IMR-90 (cell line): ENCODE measurements at regions not wholly inside any gene's neighbourhood (a gene's known extent, or its start where the extent isn't known, plus 50 kb on each side); places are given as distances from the start of the nearest gene placed in this dataset.

Experiments
- ATAC-seq: fragments of 200-7000 bp; cut with Tn5 transposase; 2 replicates; pipeline ENCODE4 v1.9.1; 2020; ENCODE audit warnings: low read depth, mild to moderate bottlenecking, moderate library complexity
- BruUV-seq: library from RNA; stranded (reverse); fragments of 400-500 nt; replicated peaks from 2 replicates; lab custom pipeline; 2021; lab: Mats Ljungman, UMichigan
- CTCF ChIA-PET: fragments of 300-600 bp; formaldehyde crosslinking; extraction: SDS; loops from one replicate; lab custom pipeline; 2021; ENCODE audit warnings: antibody characterized with exemption; lab: Yijun Ruan, JAX
- POLR2A ChIA-PET: fragments of 300-600 bp; sonication (Branson Sonifier 250); formaldehyde crosslinking; loops from one replicate; lab custom pipeline; 2022; ENCODE audit warnings: antibody characterized with exemption; ENCODE audit not compliant: unreplicated experiment; lab: Charles Lee
- DNase-seq: peaks from one replicate; pipeline ENCODE4 v3.0.0; 2013
- H2AFZ ChIP-seq: replicated peaks from 2 replicates; pipeline ENCODE3; 2013; ENCODE audit warnings: low read length, mild to moderate bottlenecking; ENCODE audit not compliant: poor library complexity
- H2AK5ac ChIP-seq: 2 replicates; pipeline ENCODE4 v1.6.1; 2013; ENCODE audit warnings: low read depth, low read length, inconsistent platforms
- H2AK9ac ChIP-seq: replicated peaks from 2 replicates; pipeline ENCODE3; 2013; ENCODE audit warnings: mild to moderate bottlenecking, low read depth, low read length, moderate library complexity; ENCODE audit not compliant: poor library complexity
- H2BK120ac ChIP-seq: 2 replicates; pipeline ENCODE4 v1.6.1; 2013; ENCODE audit warnings: low read depth, low read length, inconsistent platforms
- H2BK15ac ChIP-seq: 3 replicates; pipeline ENCODE4 v1.6.1; 2013; ENCODE audit warnings: low read depth, low read length, inconsistent platforms
- H2BK20ac ChIP-seq: 2 replicates; pipeline ENCODE4 v1.6.1; 2013; ENCODE audit warnings: low read depth, mild to moderate bottlenecking, inconsistent platforms, low read length, moderate library complexity
- H2BK5ac ChIP-seq: 2 replicates; pipeline ENCODE4 v1.6.1; 2013; ENCODE audit warnings: mild to moderate bottlenecking, low read depth, low read length, inconsistent platforms; ENCODE audit not compliant: poor library complexity, severe bottlenecking
- H3K14ac ChIP-seq: replicated peaks from 2 replicates; pipeline ENCODE4 v1.6.1; 2013; ENCODE audit warnings: low read depth, low read length, inconsistent platforms
- H3K18ac ChIP-seq: 2 replicates; pipeline ENCODE4 v1.6.1; 2013; ENCODE audit warnings: low read depth, low read length, control low read depth
- H3K23ac ChIP-seq: 2 replicates; pipeline ENCODE4 v1.6.1; 2013; ENCODE audit warnings: low read depth, low read length, inconsistent platforms
- H3K27ac ChIP-seq: 2 replicates; pipeline ENCODE4 v1.5.1; 2013; ENCODE audit warnings: mild to moderate bottlenecking, control low read depth, low read length; ENCODE audit not compliant: insufficient read depth
- H3K27me3 ChIP-seq: 2 replicates; pipeline ENCODE4 v1.6.1; 2013; ENCODE audit warnings: low read length; ENCODE audit not compliant: control insufficient read depth, insufficient read depth
- H3K36me3 ChIP-seq: 2 replicates; pipeline ENCODE4 v1.6.1; 2013; ENCODE audit warnings: low read length, mixed read lengths; ENCODE audit not compliant: control insufficient read depth, insufficient read depth
- H3K4ac ChIP-seq: 2 replicates; pipeline ENCODE4 v1.6.1; 2013; ENCODE audit warnings: low read depth, low read length, inconsistent platforms
- H3K4me1 ChIP-seq: 2 replicates; pipeline ENCODE4 v1.6.1; 2013; ENCODE audit warnings: low read length, mixed read lengths; ENCODE audit not compliant: control insufficient read depth, insufficient read depth
- H3K4me2 ChIP-seq: 2 replicates; pipeline ENCODE4 v1.6.1; 2013; ENCODE audit warnings: low read depth, mild to moderate bottlenecking, control low read depth, low read length, moderate library complexity
- H3K4me3 ChIP-seq: 2 replicates; pipeline ENCODE4 v1.5.1; 2013; ENCODE audit warnings: low read depth, mild to moderate bottlenecking, control low read depth, low read length, moderate library complexity; ENCODE audit not compliant: insufficient read depth
- H3K56ac ChIP-seq: 2 replicates; pipeline ENCODE4 v1.6.1; 2013; ENCODE audit warnings: low read length, inconsistent platforms; ENCODE audit not compliant: insufficient read depth; ENCODE audit errors: extremely low read depth
- H3K79me1 ChIP-seq, 2 experiments: 2 replicates each; pipeline ENCODE4 v1.6.1; 2013; ENCODE audit warnings: low read length in 2 of 2, inconsistent platforms in 1 of 2, low read depth in 1 of 2
- H3K9ac ChIP-seq: 2 replicates; pipeline ENCODE4 v1.6.1; 2013; ENCODE audit warnings: low read depth, low read length, control low read depth
- H3K9me1 ChIP-seq: 2 replicates; pipeline ENCODE4 v1.6.1; 2013; ENCODE audit warnings: low read length, inconsistent platforms; ENCODE audit not compliant: insufficient read depth
- H3K9me3 ChIP-seq: 2 replicates; pipeline ENCODE4 v1.6.1; 2013; ENCODE audit warnings: low read length; ENCODE audit not compliant: control insufficient read depth, insufficient read depth
- H4K20me1 ChIP-seq: 2 replicates; pipeline ENCODE4 v1.6.1; 2013; ENCODE audit warnings: low read length, inconsistent platforms; ENCODE audit not compliant: insufficient read depth
- H4K5ac ChIP-seq: 2 replicates; pipeline ENCODE4 v1.6.1; 2013; ENCODE audit warnings: mild to moderate bottlenecking, low read depth, low read length, control low read depth
- H4K8ac ChIP-seq, 2 experiments: 2 replicates each; pipeline ENCODE4 v1.6.1; 2013; ENCODE audit warnings: low read depth in 2 of 2, low read length in 2 of 2, control low read depth in 1 of 2, inconsistent platforms in 1 of 2
- H4K91ac ChIP-seq: 2 replicates; pipeline ENCODE4 v1.6.1; 2013; ENCODE audit warnings: low read depth, low read length, inconsistent platforms; ENCODE audit not compliant: insufficient read depth
- BHLHE40 ChIP-seq: fragments of 150-350 bp; IDR thresholded peaks from 2 replicates; pipeline ENCODE4 v1.6.1; 2016; ENCODE audit warnings: mild to moderate bottlenecking, low read depth, low read length
- CEBPB ChIP-seq: IDR thresholded peaks from 2 replicates; pipeline ENCODE4 v1.6.1; 2012; ENCODE audit warnings: low read depth, low read length, improper control_type of control experiment
- CHD1 ChIP-seq: IDR thresholded peaks from 2 replicates; pipeline ENCODE4 v1.6.1; 2012; ENCODE audit warnings: low read depth, low read length, improper control_type of control experiment
- CTCF ChIP-seq: conservative IDR thresholded peaks from 2 replicates; pipeline ENCODE4 v1.5.1; 2012; ENCODE audit warnings: mild to moderate bottlenecking, low read depth, low read length, improper control_type of control experiment
- ELK1 ChIP-seq: fragments of 150-350 bp; IDR thresholded peaks from 2 replicates; pipeline ENCODE4 v1.6.1; 2016; ENCODE audit warnings: low read depth, mild to moderate bottlenecking, low read length, moderate library complexity, borderline replicate concordance
- FOS ChIP-seq: fragments of 150-350 bp; IDR thresholded peaks from 2 replicates; pipeline ENCODE4 v1.6.1; 2016; ENCODE audit warnings: low read depth, low read length
- MAFK ChIP-seq: IDR thresholded peaks from 2 replicates; pipeline ENCODE4 v1.6.1; 2012; ENCODE audit warnings: low read depth, low read length, improper control_type of control experiment
- MAZ ChIP-seq: IDR thresholded peaks from 2 replicates; pipeline ENCODE4 v1.6.1; 2012; ENCODE audit warnings: low read depth, mild to moderate bottlenecking, low read length, improper control_type of control experiment, moderate library complexity, borderline replicate concordance
- MXI1 ChIP-seq: IDR thresholded peaks from 2 replicates; pipeline ENCODE4 v1.6.1; 2012; ENCODE audit warnings: low read depth, mild to moderate bottlenecking, low read length, moderate library complexity, borderline replicate concordance
- NFE2L2 ChIP-seq: fragments of 150-350 bp; IDR thresholded peaks from 2 replicates; pipeline ENCODE4 v1.6.1; 2016; ENCODE audit warnings: low read depth, mild to moderate bottlenecking, low read length
- POLR2A ChIP-seq: IDR thresholded peaks from 2 replicates; pipeline ENCODE4 v1.6.1; 2012; ENCODE audit warnings: mild to moderate bottlenecking, low read depth, low read length
- RAD21 ChIP-seq: IDR thresholded peaks from 2 replicates; pipeline ENCODE4 v1.6.1; 2012; ENCODE audit warnings: low read length, improper control_type of control experiment
- RCOR1 ChIP-seq: IDR thresholded peaks from 2 replicates; pipeline ENCODE4 v1.6.1; 2012; ENCODE audit warnings: mild to moderate bottlenecking, low read length, improper control_type of control experiment; ENCODE audit not compliant: insufficient replicate concordance
- RFX5 ChIP-seq: IDR thresholded peaks from 2 replicates; pipeline ENCODE4 v1.8.0; 2012; ENCODE audit warnings: low read depth, mild to moderate bottlenecking, low read length, moderate library complexity
- SMC3 ChIP-seq: fragments of 150-350 bp; IDR thresholded peaks from 2 replicates; pipeline ENCODE4 v1.6.1; 2016; ENCODE audit warnings: low read depth, mild to moderate bottlenecking, antibody characterized with exemption, low read length, moderate library complexity
- USF2 ChIP-seq: fragments of 150-350 bp; IDR thresholded peaks from 2 replicates; pipeline ENCODE4 v1.6.1; 2017; ENCODE audit warnings: mild to moderate bottlenecking, antibody characterized with exemption, low read length, low read depth
- WGBS, 2 experiments: methylation state at CpG; one replicate each; pipeline versions ENCODE4 v1.1.5 to v1.1.7; 2013; ENCODE audit warnings: missing lambda C conversion rate in 2 of 2; ENCODE audit not compliant: insufficient read length in 1 of 2; ENCODE audit errors: extremely low coverage in 2 of 2; 5-methylcytosine and 5-hydroxymethylcytosine counted together
- dilution Hi-C: fragments of 300-500 bp; cut with HindIII; formaldehyde crosslinking; loops from one replicate; pipeline ENCODE4 v1.14.3; 2018; ENCODE audit warnings: low sequenced_read_pairs; ENCODE audit not compliant: unreplicated experiment
- in situ Hi-C: fragments of 300-500 bp; cut with MboI; formaldehyde crosslinking; loops from 3 replicates; pipeline ENCODE4 v1.14.3; 2019; ENCODE audit warnings: low sequenced_read_pairs, inconsistent platforms, mixed read lengths
- intact Hi-C: fragments of 100-400 bp; cut with micrococcal nuclease; formaldehyde crosslinking; loops from 2 replicates; pipeline ENCODE4 v1.10.0; 2022

- CTCF ChIA-PET = interaction anchor here (0.6 kb wide), 1 partner anchor 33 kb away, joined by 5 read pairs; no protein-coding TSS in a partner anchor
- no peak overlapping the region for H3K14ac ChIP-seq
- no peak overlapping the region for H2AK5ac ChIP-seq
- no peaks in the 10 kb centered on the region for H3K9me3 ChIP-seq
- POLR2A ChIA-PET = no interaction called here
- H4K20me1 ChIP-seq = no peaks in the 10 kb centered on the region
- WGBS, 2 experiments = 40% methylated on average over 1 of the region's 2 CpGs; no CpG with 5 or more reads in 1 of the 2 experiments
- no peak overlapping the region for H3K23ac ChIP-seq
- no TSS peak for BruUV-seq
- no peak overlapping the region for H4K91ac ChIP-seq
- TF ChIP-seq MAFK (no peak), FOS (no peak), RAD21 (no peak), RFX5 (no peak), CEBPB (no peak), MAZ (no peak), CTCF (no peak), CHD1 (no peak), NFE2L2 (no peak), MXI1 (no peak), RCOR1 (no peak), POLR2A (no peak), USF2 (no peak), ELK1 (no peak), SMC3 (no peak), BHLHE40 (no peak)
- no peak overlapping the region for H2BK120ac ChIP-seq
- no peak overlapping the region for H3K56ac ChIP-seq
- no peak overlapping the region for H3K9ac ChIP-seq
- in situ Hi-C loops = no loop called here
- H3K27ac ChIP-seq = no peak overlapping the region
- no peak overlapping the region for H3K4me3 ChIP-seq
- H3K9me1 ChIP-seq = no peaks in the 10 kb centered on the region
- ATAC-seq (no peak), DNase-seq (no peak)
- H2BK5ac ChIP-seq = no peak overlapping the region
- no peak overlapping the region for H4K5ac ChIP-seq
- H2BK15ac ChIP-seq = no peak overlapping the region
- no peak overlapping the region for H3K4me2 ChIP-seq
- H3K4ac ChIP-seq = no peak overlapping the region
- no peaks in the 10 kb centered on the region for H3K79me1 ChIP-seq
- no peak overlapping the region for H3K18ac ChIP-seq
- no peak overlapping the region for H2AFZ ChIP-seq
- H3K36me3 ChIP-seq = no peaks in the 10 kb centered on the region
- intact Hi-C loops = loop anchor here (5.0 kb wide), 1 partner anchor 379 kb away; the partner anchor contains the start of gene BAMBI
- no peak overlapping the region for H2AK9ac ChIP-seq
- peaks cover 24% of the 10 kb centered on the region for H3K27me3 ChIP-seq
- no peaks in the 10 kb centered on the region for H3K4me1 ChIP-seq
- dilution Hi-C loops = no loop called here
- H4K8ac ChIP-seq = no peak overlapping the region
- no peak overlapping the region for H2BK20ac ChIP-seq
Measured at GRCh38 chr10:29056729-29057128, 232.1 kb upstream of the LYZL1 start.
